ENCODE measurements at regions not wholly inside any gene's neighbourhood (a gene's known extent, or its start where the extent isn't known, plus 50 kb on each side); places are given as distances from the start of the nearest gene placed in this dataset.

DNA sequence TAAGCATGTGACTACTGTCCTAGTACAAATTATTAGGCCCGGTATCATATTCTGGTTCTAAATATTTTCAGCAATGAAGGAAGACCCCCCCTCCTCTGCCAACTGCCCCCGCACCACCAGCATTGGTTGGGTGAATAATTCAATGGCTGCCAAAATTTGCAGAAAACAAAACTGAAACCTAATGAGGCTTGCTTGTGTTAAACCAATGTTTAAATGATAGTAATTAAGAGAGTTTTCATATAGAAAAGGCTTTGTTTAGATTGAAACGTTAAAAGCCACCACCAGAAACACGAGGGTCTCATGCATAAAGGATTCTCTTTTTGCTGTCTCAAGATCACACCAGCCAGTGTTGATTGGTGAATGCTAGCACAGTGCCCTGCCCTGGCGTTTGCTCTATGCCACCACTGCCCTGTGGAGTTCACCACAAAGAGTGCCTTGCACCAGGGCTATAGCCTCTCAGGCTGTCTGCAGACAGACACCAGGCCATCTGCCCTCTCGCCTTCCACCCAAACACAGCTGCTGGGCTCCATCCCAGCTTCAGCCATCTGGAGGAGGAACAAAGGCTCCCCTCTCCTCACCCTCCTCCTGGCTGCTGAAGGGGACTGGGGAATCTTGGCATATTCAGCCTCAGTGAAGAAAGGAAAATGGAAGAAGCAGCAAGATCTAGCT lies 200.3 kb upstream of the PFN2 start:
- H3K27ac Mint-ChIP-seq = no peak overlapping the region
- H3K4me1 Mint-ChIP-seq = no peaks in the 10 kb centered on the region
- intact Hi-C loops (cut with micrococcal nuclease) = no loop called here
- peaks cover 9% of the 10 kb centered on the region for H3K27me3 Mint-ChIP-seq
- no peaks in the 10 kb centered on the region for H3K9me3 Mint-ChIP-seq
- no peak for DNase-seq
- peaks cover 1% of the 10 kb centered on the region for H3K36me3 Mint-ChIP-seq (ENCODE audit: low read depth)
- H3K4me3 Mint-ChIP-seq = no peak overlapping the region

DNA sequence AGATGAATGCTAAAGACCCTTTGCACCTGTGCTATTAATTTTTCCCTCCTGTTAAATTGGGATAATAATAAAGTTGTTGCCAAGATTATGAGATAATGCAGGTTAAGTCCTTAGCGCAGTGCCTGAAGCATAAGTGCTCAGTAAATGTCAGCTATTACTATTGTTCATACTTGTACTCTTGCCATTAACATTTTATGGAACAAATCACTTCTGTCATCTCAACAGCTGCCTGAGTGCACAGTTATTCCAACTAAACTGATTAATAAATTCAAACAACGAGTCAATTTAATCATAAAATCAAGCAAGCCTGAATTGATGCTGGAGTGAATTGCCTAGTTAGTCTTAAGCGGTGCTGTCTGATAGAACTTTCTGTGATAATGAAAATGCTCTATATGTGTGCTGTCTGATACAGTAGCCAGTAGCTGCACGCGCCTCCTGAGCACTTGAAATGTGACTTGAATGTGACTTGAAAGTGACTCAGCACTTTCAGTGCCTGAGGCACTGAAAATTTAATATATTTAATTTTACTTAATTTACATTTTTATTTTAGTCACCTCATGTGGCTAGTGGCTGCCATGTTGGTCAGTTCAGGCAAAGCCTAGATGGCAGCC lies 198.7 kb upstream of the PFN2 start:
- no peaks in the 10 kb centered on the region for H3K9me3 Mint-ChIP-seq
- no peaks in the 10 kb centered on the region for H3K4me1 Mint-ChIP-seq
- H3K27ac Mint-ChIP-seq = no peak overlapping the region
- intact Hi-C loops (cut with micrococcal nuclease) = no loop called here
- H3K36me3 Mint-ChIP-seq (ENCODE audit: low read depth) = peaks cover 1% of the 10 kb centered on the region
- no peak for DNase-seq
- peaks cover 4% of the 10 kb centered on the region for H3K27me3 Mint-ChIP-seq
- H3K4me3 Mint-ChIP-seq = no peak overlapping the region

DNA sequence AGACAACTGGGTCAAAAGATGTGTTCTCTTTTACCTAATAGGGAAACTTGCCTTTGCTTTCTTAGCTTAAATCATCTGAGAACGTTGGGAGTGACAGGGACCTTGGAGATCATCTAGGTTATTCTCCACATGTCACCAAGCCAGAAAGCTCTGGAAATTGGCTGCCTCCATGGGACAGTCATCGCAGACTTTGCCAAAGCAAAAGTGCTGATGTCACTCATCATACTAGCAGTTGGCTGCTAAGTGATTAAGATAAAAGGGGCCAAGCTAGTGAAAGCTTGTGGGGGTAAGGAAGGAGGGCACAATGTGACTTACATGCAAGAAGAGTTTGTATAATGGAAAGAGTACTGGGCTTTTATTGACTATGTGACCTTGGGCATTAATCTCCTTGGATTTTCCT lies 198.0 kb upstream of the PFN2 start:
- no peaks in the 10 kb centered on the region for H3K36me3 Mint-ChIP-seq (ENCODE audit: low read depth)
- H3K27ac Mint-ChIP-seq = no peak overlapping the region
- no peak overlapping the region for H3K4me3 Mint-ChIP-seq
- H3K27me3 Mint-ChIP-seq = no peaks in the 10 kb centered on the region
- DNase-seq = no peak
- no peaks in the 10 kb centered on the region for H3K4me1 Mint-ChIP-seq
- no peaks in the 10 kb centered on the region for H3K9me3 Mint-ChIP-seq
- intact Hi-C loops (cut with micrococcal nuclease) = no loop called here

DNA sequence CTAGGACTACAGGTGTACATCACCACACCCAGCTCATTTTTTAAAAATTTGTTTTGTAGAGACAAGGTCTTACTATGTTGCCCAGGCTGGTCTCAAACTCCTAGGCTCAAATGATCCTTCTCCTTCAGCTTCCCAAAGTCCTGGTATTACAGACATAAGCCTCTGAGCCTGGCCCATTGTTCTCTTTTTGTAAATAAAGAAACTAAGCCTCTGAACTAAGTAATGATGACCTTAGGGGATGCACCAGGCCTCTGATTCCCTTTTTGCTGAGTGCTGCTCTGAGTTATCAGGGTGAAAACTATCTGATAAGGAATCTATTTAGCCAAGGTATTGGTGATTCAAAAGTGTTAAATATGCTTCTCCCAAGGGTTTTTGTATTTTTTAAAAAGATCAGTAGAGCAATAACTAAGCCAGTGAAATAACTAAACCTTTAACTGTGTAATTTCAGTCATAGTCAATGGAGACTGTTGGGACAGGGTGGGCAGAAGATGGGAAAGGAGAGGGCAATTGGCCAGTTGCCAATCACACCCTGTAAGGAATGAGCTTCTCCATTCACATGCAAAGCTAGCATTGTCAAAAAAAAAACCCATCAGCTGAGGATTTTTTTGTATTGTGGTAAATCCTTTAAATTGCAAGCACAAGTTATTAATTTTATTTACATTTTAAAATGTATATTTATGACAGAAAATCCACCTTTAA lies 194.8 kb upstream of the PFN2 start:
- Mint-ChIP-seq H3K27me3 (peaks cover 8% of the 10 kb centered on the region), H3K4me3 (no peak overlapping the region), H3K27ac (no peak overlapping the region), H3K36me3 (ENCODE audit: low read depth) (no peaks in the 10 kb centered on the region), H3K9me3 (no peaks in the 10 kb centered on the region), H3K4me1 (no peaks in the 10 kb centered on the region)
- intact Hi-C loops (cut with micrococcal nuclease) = no loop called here
- no peak for DNase-seq

DNA sequence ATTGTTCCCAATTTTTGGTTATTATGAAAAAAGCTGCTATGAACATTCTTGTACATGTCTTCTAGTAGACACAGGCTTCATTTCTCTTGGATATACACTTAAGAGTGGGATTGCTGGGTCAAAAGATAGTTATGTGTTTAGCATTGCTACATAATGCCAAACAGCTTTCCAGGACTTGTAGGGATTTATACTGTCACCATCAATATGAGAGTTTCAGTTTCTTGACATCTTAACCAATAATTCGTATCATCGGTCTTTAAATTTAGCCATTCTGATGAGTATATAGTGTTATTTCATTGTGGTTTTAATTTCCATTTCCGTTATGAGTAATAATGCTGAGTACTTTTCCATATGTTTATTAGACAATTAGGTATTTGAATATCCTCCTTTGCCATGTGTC lies 190.3 kb upstream of the PFN2 start:
- intact Hi-C loops (cut with micrococcal nuclease) = no loop called here
- no peaks in the 10 kb centered on the region for H3K36me3 Mint-ChIP-seq (ENCODE audit: low read depth)
- DNase-seq = no peak
- peaks cover 12% of the 10 kb centered on the region for H3K27me3 Mint-ChIP-seq
- no peak overlapping the region for H3K27ac Mint-ChIP-seq
- H3K9me3 Mint-ChIP-seq = no peaks in the 10 kb centered on the region
- H3K4me1 Mint-ChIP-seq = no peaks in the 10 kb centered on the region
- H3K4me3 Mint-ChIP-seq = no peak overlapping the region

DNA sequence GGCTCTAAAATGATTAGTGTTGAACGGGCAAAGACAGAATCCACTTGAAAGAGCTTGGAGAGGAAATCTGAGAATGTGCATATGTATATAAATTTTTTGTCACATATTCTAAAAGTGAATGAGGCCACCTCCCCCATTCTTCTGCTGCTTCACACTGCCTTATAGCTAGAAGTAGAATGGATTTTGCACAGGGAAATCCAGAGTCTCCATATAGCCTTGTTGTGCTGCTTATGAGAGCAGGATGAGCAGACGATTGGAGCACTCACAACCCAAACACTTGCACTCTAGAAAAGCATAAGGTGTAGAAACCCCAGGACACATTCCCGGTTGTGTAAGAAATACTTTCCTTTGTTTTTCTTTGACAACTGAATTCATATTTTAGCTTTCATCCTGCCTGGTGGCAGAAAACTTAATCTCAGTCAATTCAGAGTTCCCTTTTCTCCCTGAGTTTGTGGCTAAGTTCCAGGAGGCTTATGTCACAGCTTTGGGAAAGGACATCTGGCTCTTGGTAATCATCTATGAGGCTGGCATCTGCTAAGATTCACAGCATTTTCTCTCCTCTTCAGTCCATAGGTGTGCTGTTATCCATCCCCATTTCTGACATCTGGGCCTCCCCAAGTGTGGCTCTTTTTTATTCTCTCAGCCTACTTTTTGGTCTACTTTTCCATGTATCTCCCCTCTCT lies 188.4 kb upstream of the PFN2 start:
- Mint-ChIP-seq H3K9me3 (no peaks in the 10 kb centered on the region), H3K4me1 (no peaks in the 10 kb centered on the region), H3K36me3 (ENCODE audit: low read depth) (no peaks in the 10 kb centered on the region), H3K4me3 (no peak overlapping the region), H3K27ac (no peak overlapping the region), H3K27me3 (peaks cover 15% of the 10 kb centered on the region)
- intact Hi-C loops (cut with micrococcal nuclease) = no loop called here
- no peak for DNase-seq

DNA sequence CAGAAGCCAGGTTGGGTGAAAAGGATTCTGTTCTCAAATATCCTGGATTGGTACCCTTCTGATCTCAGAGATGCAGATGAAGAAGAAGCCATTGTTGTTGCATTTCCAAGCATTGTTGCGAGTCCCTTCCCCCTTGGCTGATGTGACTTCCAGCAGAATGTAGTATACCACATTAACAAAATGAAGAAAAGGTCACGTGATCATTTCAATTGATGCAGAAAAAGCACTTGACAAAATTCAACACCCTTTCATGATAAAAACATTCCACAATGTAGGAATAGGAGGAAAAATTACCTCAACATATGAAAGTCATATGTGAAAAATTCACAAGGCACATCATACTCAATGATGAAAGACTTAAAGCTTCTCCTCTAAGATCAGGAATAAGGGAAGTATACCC lies 181.9 kb upstream of the PFN2 start:
- H3K27ac Mint-ChIP-seq = no peak overlapping the region
- H3K4me1 Mint-ChIP-seq = no peaks in the 10 kb centered on the region
- no peak for DNase-seq
- no peaks in the 10 kb centered on the region for H3K36me3 Mint-ChIP-seq (ENCODE audit: low read depth)
- peaks cover 12% of the 10 kb centered on the region for H3K27me3 Mint-ChIP-seq
- no peak overlapping the region for H3K4me3 Mint-ChIP-seq
- intact Hi-C loops (cut with micrococcal nuclease) = no loop called here
- no peaks in the 10 kb centered on the region for H3K9me3 Mint-ChIP-seq

DNA sequence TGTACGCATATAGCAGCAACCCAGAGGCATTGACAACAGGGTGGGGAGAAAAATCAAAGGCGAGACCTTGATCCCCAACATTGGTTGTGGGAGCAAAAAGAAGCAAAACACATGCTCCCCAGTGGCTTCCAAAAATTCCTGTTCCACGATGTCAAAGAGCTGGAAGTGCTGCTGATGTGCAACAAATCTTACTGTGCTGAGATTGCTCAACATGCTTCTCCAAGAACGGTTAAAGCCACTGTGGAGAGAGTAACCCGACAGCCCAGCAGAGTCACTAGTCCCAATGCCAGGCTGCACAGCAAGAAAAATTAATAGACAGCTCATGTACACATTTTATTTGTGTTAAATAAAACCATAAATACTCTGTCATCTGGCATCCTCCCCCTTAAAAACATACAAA lies 179.9 kb upstream of the PFN2 start:
- Mint-ChIP-seq H3K4me3 (no peak overlapping the region), H3K4me1 (no peaks in the 10 kb centered on the region), H3K36me3 (ENCODE audit: low read depth) (no peaks in the 10 kb centered on the region), H3K27me3 (peaks cover 7% of the 10 kb centered on the region), H3K9me3 (no peaks in the 10 kb centered on the region), H3K27ac (no peak overlapping the region)
- intact Hi-C loops (cut with micrococcal nuclease) = no loop called here
- no peak for DNase-seq

DNA sequence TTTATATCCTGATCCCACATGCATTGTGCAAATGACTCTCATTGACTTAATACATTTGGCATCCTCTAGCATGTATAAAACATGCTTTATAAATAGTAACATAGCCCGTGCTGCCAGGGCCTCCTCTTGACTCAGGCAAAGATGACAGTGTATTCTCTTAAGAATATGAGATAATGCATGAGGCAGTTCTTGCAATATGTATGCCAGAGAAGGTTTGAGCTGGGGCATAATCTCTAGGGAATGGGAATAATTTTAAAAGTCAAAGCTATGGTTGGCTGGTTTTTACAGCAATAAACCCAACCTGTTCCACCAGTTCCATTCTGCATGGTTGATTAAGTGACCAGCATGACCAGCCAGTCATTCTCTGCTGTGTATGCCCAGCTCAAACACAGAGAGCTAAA lies 179.0 kb upstream of the PFN2 start:
- H3K36me3 Mint-ChIP-seq (ENCODE audit: low read depth) = no peaks in the 10 kb centered on the region
- H3K4me3 Mint-ChIP-seq = no peak overlapping the region
- H3K27me3 Mint-ChIP-seq = peaks cover 5% of the 10 kb centered on the region
- H3K27ac Mint-ChIP-seq = no peak overlapping the region
- no peak for DNase-seq
- H3K4me1 Mint-ChIP-seq = no peaks in the 10 kb centered on the region
- intact Hi-C loops (cut with micrococcal nuclease) = no loop called here
- H3K9me3 Mint-ChIP-seq = no peaks in the 10 kb centered on the region

DNA sequence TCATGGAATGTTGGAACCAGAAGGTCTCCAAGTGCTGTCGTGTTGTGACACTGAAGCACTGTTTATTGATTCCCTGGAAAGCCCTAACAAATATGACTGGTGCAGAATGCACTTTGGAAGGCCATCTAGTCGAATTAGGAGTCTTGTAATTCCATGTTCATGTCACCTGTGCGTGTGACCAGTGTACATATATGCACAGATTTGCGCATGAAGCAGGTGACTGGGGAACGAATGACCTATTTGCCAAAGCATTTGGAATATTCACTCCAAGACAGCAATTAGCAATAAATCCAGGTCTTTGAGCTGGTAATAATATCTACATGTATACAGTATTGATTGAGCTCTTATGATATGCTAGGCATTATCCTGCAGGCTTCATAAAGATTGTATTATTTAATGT lies 177.5 kb upstream of the PFN2 start:
- H3K36me3 Mint-ChIP-seq (ENCODE audit: low read depth) = no peaks in the 10 kb centered on the region
- H3K4me1 Mint-ChIP-seq = no peaks in the 10 kb centered on the region
- no peak overlapping the region for H3K4me3 Mint-ChIP-seq
- intact Hi-C loops (cut with micrococcal nuclease) = no loop called here
- no peak overlapping the region for H3K27ac Mint-ChIP-seq
- no peaks in the 10 kb centered on the region for H3K9me3 Mint-ChIP-seq
- H3K27me3 Mint-ChIP-seq = peaks cover 5% of the 10 kb centered on the region
- DNase-seq = no peak

DNA sequence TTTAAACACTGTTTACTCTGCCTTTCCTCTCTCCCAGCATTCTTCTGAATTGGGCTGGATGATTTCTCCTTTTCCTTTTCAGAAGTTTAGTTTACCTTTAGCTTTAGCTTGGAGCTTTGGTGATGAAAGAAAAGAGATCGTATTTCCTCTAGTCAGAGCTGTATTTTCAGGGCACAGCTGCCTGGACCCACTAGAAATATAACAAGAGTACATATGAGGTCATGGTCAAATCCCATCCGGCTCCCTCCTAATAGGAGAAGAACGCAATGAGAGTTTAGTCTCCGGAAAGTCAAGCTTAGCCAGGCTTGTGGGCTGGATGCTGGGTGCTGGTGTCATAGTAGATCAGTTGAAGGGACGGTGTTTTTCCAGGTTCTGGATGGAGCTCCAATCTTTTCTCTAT lies 177.1 kb upstream of the PFN2 start:
- peaks cover 3% of the 10 kb centered on the region for H3K27me3 Mint-ChIP-seq
- no peak for DNase-seq
- H3K27ac Mint-ChIP-seq = no peak overlapping the region
- intact Hi-C loops (cut with micrococcal nuclease) = no loop called here
- H3K4me1 Mint-ChIP-seq = no peaks in the 10 kb centered on the region
- H3K36me3 Mint-ChIP-seq (ENCODE audit: low read depth) = no peaks in the 10 kb centered on the region
- H3K9me3 Mint-ChIP-seq = no peaks in the 10 kb centered on the region
- H3K4me3 Mint-ChIP-seq = no peak overlapping the region

DNA sequence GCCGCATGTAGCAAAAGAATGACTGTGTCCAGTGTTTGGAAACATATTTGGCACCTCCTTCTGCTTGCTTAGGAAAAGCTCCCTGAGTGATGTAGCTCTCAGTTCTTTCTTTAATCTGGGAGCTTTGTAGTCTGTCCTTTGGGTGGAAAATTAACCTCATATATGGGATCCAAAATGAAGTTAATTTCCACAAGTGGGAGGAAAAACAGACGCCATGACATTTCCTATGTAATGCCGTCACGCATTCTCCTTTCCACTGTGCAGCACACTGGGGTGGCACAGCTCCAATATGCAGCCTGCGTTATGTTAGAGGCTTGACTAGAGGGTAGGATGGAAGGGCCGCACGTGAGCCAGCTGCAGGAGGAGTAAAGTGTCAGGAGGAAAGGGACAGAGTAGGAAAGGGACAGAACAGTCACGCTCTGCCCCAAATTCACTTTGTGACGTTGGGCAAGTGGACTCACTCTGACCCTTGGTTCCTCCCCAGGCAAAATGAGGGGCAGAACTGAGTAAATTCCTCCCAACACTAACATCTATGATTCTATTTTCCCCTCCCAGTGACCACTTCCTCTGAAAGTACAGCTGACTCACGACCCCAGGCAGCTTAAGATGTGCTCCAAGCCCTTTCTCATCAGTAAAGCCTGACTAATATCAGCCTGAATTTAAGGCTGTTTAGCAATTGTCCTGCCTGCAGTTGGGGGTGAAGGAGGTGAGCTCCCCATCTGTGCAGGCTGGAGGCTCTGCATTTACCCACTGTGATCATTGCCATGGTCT lies 176.5 kb upstream of the PFN2 start:
- Mint-ChIP-seq H3K4me1 (no peaks in the 10 kb centered on the region), H3K27ac (no peak overlapping the region), H3K4me3 (no peak overlapping the region), H3K36me3 (ENCODE audit: low read depth) (no peaks in the 10 kb centered on the region), H3K27me3 (no peaks in the 10 kb centered on the region), H3K9me3 (no peaks in the 10 kb centered on the region)
- intact Hi-C loops (cut with micrococcal nuclease) = no loop called here
- no peak for DNase-seq

DNA sequence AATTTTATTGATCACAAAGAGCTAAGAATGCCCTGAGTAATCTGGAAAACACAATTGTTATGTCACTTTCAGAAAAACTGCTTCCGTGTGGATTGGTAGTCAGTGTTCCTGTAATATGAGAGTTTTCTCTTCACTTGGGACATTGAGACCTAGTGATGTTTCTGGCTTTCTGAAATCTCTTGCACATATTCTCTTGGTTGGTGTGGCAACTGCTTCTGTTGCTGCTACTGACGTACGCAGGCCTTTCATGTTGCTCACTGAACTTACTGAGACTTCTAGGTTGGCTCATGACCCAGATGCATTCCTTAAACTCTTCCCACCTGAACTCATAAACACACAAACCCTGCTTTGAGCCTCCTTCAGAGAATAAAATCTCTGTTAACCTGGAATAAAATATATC lies 175.0 kb upstream of the PFN2 start:
- Mint-ChIP-seq H3K4me3 (no peak overlapping the region), H3K4me1 (no peaks in the 10 kb centered on the region), H3K36me3 (ENCODE audit: low read depth) (no peaks in the 10 kb centered on the region), H3K27me3 (no peaks in the 10 kb centered on the region), H3K9me3 (no peaks in the 10 kb centered on the region), H3K27ac (no peak overlapping the region)
- intact Hi-C loops (cut with micrococcal nuclease) = no loop called here
- DNase-seq = no peak

Measured in activated CD4-positive, alpha-beta T cell treated with anti-CD3 and anti-CD28 coated beads, Interleukin-2, amount 10 ng/mL, durations not matched to agents 24 days and 14 days (primary cell).